ENCODE measurements at regions not wholly inside any gene's neighbourhood (a gene's known extent, or its start where the extent isn't known, plus 50 kb on each side); places are given as distances from the start of the nearest gene placed in this dataset.
"Not testable (repeated sequence)": the region's sequence is repeated elsewhere in the genome, so short reads cannot be mapped to it uniquely, and the experiment has no call there.

- H3K36me3 ChIP-seq (ENCODE audit: control insufficient read depth in 1 of 2, insufficient read depth in 2 of 2, low read length in 2 of 2), result no peaks in the 10 kb centered on the region
- H3K4me3 ChIP-seq (ENCODE audit: low read depth in 1 of 2, low read length in 2 of 2), result no peak overlapping the region
- H3K4me1 ChIP-seq (ENCODE audit: control insufficient read depth in 1 of 2, insufficient read depth in 2 of 2, low read length in 2 of 2), result peaks cover 0 to 12% of the 10 kb centered on the region in 2 donors
- H3K27ac ChIP-seq (ENCODE audit: low read length), result no peak overlapping the region
- H3K9me3 ChIP-seq (ENCODE audit: control insufficient read depth in 1 of 2, low read length in 2 of 2), result no peaks in the 10 kb centered on the region
- no peaks in the 10 kb centered on the region for H3K27me3 ChIP-seq (ENCODE audit: low read depth, low read length)
These were observed 69.2 kb upstream of the DHX40 start for GRCh38 chr17:59496178-59496577.

DNA sequence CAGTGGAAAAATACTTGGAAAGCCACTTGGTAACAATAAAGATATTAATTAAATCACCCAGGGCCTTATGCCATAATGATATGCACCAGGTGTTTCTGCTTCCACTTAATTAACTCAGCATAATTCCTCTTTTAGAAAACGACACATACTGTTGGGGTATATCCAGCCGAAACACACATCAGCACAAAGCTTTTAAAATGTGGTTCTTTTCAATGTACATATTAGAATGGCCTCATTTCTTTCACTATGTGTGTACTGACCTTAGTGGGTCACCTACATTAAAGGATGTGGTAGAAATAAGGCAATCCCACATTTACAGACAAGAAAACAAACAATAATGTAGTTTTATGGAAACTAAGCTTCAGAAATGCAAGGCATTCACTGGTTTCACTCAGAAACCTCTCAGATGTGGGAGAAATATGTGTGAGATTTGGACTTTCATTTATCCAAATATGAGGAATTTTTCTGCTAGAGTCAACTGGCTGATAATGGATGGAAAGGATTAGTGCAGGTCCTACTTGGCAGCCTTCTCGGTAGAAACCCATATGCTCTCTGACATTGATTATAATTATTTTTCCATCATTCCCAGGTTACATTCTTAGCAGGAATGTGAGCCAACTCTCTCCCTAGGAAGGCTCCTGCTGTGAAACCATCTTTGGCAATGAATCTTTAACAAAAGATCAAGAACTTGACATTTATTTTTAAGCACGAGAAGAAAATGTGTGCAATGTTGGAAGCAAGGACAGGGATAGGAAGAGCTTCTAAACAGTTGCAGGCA lies 66.7 kb upstream of the DHX40 start:
- H3K27ac ChIP-seq (ENCODE audit: low read length), result no peak overlapping the region
- H3K27me3 ChIP-seq (ENCODE audit: low read depth, low read length), result no peaks in the 10 kb centered on the region
- H3K9me3 ChIP-seq (ENCODE audit: control insufficient read depth in 1 of 2, low read length in 2 of 2), result no peaks in the 10 kb centered on the region
- H3K36me3 ChIP-seq (ENCODE audit: control insufficient read depth in 1 of 2, insufficient read depth in 2 of 2, low read length in 2 of 2), result no peaks in the 10 kb centered on the region
- peaks cover 0 to 12% of the 10 kb centered on the region in 2 donors for H3K4me1 ChIP-seq (ENCODE audit: control insufficient read depth in 1 of 2, insufficient read depth in 2 of 2, low read length in 2 of 2)
- H3K4me3 ChIP-seq (ENCODE audit: low read depth in 1 of 2, low read length in 2 of 2), result no peak overlapping the region

- H3K9me3 ChIP-seq (ENCODE audit: control insufficient read depth in 1 of 2, low read length in 2 of 2); H3K27ac ChIP-seq (ENCODE audit: low read length); H3K4me3 ChIP-seq (ENCODE audit: low read depth in 1 of 2, low read length in 2 of 2); H3K27me3 ChIP-seq (ENCODE audit: low read depth, low read length); H3K36me3 ChIP-seq (ENCODE audit: control insufficient read depth in 1 of 2, insufficient read depth in 2 of 2, low read length in 2 of 2): not testable (repeated sequence)
- peaks cover 0 to 12% of the 10 kb centered on the region in 2 donors for H3K4me1 ChIP-seq (ENCODE audit: control insufficient read depth in 1 of 2, insufficient read depth in 2 of 2, low read length in 2 of 2)
These were observed 65.2 kb upstream of the DHX40 start for GRCh38 chr17:59500086-59500655.

- Histone ChIP-seq H3K27ac (ENCODE audit: low read length) (no peak overlapping the region), H3K36me3 (ENCODE audit: control insufficient read depth in 1 of 2, insufficient read depth in 2 of 2, low read length in 2 of 2) (no peaks in the 10 kb centered on the region), H3K9me3 (ENCODE audit: control insufficient read depth in 1 of 2, low read length in 2 of 2) (no peaks in the 10 kb centered on the region), H3K4me3 (ENCODE audit: low read depth in 1 of 2, low read length in 2 of 2) (no peak overlapping the region), H3K4me1 (ENCODE audit: control insufficient read depth in 1 of 2, insufficient read depth in 2 of 2, low read length in 2 of 2) (peaks cover 0 to 12% of the 10 kb centered on the region in 2 donors), H3K27me3 (ENCODE audit: low read depth, low read length) (no peaks in the 10 kb centered on the region)
These were observed 63.7 kb upstream of the DHX40 start for GRCh38 chr17:59501690-59502089.

DNA sequence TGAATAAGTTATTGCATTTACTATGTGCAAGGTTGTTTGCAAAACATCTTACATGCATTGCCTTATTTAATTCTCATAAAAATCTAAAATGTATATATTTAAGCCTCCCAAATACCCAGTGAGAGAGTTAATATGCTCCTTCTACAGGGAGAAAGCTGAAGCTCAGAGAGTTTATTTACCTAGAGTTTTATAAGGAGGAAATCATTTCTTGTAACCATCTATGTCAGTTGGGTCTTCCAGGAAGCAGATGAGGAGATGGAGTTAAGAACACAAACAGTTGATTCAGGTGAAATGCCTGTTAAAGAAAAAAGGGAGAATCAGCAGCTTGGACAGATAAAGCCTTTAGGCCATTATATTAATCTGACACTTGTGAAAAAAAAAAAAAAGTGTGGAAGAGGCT lies 62.6 kb upstream of the DHX40 start:
- H3K27ac ChIP-seq (ENCODE audit: low read length), result no peak overlapping the region
- H3K4me3 ChIP-seq (ENCODE audit: low read depth in 1 of 2, low read length in 2 of 2), result no peak overlapping the region
- no peaks in the 10 kb centered on the region for H3K27me3 ChIP-seq (ENCODE audit: low read depth, low read length)
- H3K36me3 ChIP-seq (ENCODE audit: control insufficient read depth in 1 of 2, insufficient read depth in 2 of 2, low read length in 2 of 2), result no peaks in the 10 kb centered on the region
- H3K9me3 ChIP-seq (ENCODE audit: control insufficient read depth in 1 of 2, low read length in 2 of 2), result no peaks in the 10 kb centered on the region
- H3K4me1 ChIP-seq (ENCODE audit: control insufficient read depth in 1 of 2, insufficient read depth in 2 of 2, low read length in 2 of 2), result peaks cover 0 to 12% of the 10 kb centered on the region in 2 donors

DNA sequence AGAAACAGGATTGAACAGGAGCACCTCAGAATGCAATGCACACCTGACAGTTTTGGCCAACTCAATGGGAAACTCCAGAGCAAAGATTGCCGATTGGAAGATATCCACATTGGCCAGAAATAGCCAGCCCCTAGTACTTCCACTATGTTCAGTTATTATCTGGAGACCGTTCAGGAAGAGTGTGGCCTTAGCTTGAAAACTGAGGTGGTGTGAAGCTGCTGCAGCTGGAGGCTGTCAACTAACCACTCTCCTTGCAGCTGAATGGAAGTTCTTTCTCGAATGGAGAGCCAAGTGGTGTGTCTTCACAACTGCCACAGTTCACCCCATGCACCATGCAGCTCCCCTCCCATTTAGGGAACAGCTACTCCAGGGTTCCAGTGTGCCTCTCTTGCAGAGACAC lies 61.9 kb upstream of the DHX40 start:
- Histone ChIP-seq H3K27ac (ENCODE audit: low read length) (no peak overlapping the region), H3K4me1 (ENCODE audit: control insufficient read depth in 1 of 2, insufficient read depth in 2 of 2, low read length in 2 of 2) (peaks cover 0 to 9% of the 10 kb centered on the region in 2 donors), H3K36me3 (ENCODE audit: control insufficient read depth in 1 of 2, insufficient read depth in 2 of 2, low read length in 2 of 2) (no peaks in the 10 kb centered on the region), H3K9me3 (ENCODE audit: control insufficient read depth in 1 of 2, low read length in 2 of 2) (no peaks in the 10 kb centered on the region), H3K4me3 (ENCODE audit: low read depth in 1 of 2, low read length in 2 of 2) (no peak overlapping the region), H3K27me3 (ENCODE audit: low read depth, low read length) (no peaks in the 10 kb centered on the region)

DNA sequence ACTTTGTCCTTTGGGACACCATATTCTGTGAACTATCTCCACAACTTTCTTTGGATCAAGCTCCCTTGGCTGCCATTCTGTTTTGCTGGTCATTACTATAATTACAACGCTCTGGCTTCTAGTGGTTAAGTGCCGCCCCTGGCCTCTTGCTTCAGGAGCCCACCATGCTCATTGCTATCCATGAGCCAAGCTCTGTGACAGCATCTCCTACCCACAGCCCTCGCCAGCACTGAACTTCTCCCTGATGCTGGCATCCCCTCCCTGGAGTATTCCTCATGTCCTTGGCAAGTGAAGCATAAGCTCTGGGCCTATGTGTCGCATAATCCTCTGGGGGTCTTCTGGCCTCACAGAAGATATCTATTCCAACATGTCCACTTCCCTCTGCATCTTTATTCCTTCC lies 60.6 kb upstream of the DHX40 start:
- H3K4me1 ChIP-seq (ENCODE audit: control insufficient read depth in 1 of 2, insufficient read depth in 2 of 2, low read length in 2 of 2), result no peaks in the 10 kb centered on the region
- no peaks in the 10 kb centered on the region for H3K27me3 ChIP-seq (ENCODE audit: low read depth, low read length)

DNA sequence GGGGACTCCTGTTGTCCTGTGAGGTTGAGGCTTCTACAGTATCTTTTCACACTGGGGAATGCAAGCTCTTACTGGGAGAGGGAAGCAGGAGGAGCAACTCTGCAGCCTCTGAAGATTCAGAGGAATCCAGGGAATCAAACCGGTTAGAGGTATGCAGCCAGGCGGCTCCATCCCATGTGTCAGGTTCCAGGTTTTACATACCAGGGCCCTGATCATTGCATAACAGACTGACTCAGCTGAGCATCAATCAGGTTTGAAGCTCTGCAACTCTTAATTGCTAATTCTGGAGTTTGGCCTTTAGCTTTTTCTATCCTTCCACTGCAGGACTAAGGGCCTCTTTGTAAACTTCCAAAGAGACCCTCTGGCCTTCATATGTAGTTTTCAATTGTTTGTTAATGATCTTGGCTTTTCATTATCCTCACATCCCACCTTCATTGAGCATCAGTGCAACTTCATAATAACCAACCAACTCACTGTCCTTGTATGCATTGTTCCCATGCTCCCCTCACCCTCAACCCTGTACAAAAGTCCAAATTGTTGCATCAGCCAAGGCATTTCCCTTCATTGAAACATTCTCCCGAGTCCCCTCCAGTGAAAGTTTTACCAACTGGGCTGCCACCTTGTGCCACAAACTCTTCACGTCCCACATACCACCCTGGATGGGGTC lies 59.7 kb upstream of the DHX40 start:
- no peak overlapping the region for H3K27ac ChIP-seq (ENCODE audit: low read length)
- H3K9me3 ChIP-seq (ENCODE audit: control insufficient read depth in 1 of 2, low read length in 2 of 2), result no peaks in the 10 kb centered on the region
- H3K36me3 ChIP-seq (ENCODE audit: control insufficient read depth in 1 of 2, insufficient read depth in 2 of 2, low read length in 2 of 2), result no peaks in the 10 kb centered on the region
- no peak overlapping the region for H3K4me3 ChIP-seq (ENCODE audit: low read depth in 1 of 2, low read length in 2 of 2)
- no peaks in the 10 kb centered on the region for H3K4me1 ChIP-seq (ENCODE audit: control insufficient read depth in 1 of 2, insufficient read depth in 2 of 2, low read length in 2 of 2)
- H3K27me3 ChIP-seq (ENCODE audit: low read depth, low read length), result no peaks in the 10 kb centered on the region

More for the DNA sequence above, 60.6 kb upstream of the DHX40 start:
- H3K36me3 ChIP-seq (ENCODE audit: control insufficient read depth in 1 of 2, insufficient read depth in 2 of 2, low read length in 2 of 2), result no peaks in the 10 kb centered on the region
- H3K9me3 ChIP-seq (ENCODE audit: control insufficient read depth in 1 of 2, low read length in 2 of 2), result no peaks in the 10 kb centered on the region
- no peak overlapping the region for H3K27ac ChIP-seq (ENCODE audit: low read length)
- H3K4me3 ChIP-seq (ENCODE audit: low read depth in 1 of 2, low read length in 2 of 2), result no peak overlapping the region

- Histone ChIP-seq H3K27me3 (ENCODE audit: low read depth, low read length) (no peaks in the 10 kb centered on the region), H3K4me1 (ENCODE audit: control insufficient read depth in 1 of 2, insufficient read depth in 2 of 2, low read length in 2 of 2) (no peaks in the 10 kb centered on the region), H3K27ac (ENCODE audit: low read length) (no peak overlapping the region), H3K4me3 (ENCODE audit: low read depth in 1 of 2, low read length in 2 of 2) (no peak overlapping the region), H3K36me3 (ENCODE audit: control insufficient read depth in 1 of 2, insufficient read depth in 2 of 2, low read length in 2 of 2) (no peaks in the 10 kb centered on the region), H3K9me3 (ENCODE audit: control insufficient read depth in 1 of 2, low read length in 2 of 2) (no peaks in the 10 kb centered on the region)
These were observed 58.3 kb upstream of the DHX40 start for GRCh38 chr17:59506894-59507726.

DNA sequence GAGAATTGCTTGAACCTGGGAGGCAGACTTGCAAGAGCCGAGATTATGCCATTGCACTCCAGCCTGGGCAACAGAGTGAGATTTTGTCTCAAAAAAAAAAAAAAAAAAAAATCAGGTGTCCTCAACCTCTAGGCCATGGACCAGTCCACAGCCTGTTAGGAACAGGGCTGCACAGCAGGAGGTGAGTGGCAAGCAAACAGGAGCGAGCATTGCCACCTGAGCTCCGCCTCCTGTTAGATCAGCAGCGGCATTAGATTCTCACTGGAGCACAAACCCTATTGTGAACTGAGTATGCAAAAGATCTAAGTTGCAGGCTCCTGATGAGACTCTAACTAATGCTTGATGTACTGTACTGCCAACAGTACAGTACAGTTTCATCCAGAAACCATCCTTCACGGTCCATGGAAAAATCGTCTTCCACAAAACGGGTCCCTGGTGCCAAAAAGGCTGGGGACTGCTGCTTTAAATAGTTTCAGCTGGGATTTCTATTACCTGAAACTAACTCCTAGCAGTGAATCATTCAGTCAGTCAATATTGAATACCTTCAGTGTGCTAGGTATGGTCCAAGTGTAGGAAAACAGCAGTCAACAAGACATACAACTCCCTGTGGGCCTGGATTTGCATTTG lies 56.3 kb upstream of the DHX40 start:
- Histone ChIP-seq H3K27ac (ENCODE audit: low read length) (no peak overlapping the region), H3K36me3 (ENCODE audit: control insufficient read depth in 1 of 2, insufficient read depth in 2 of 2, low read length in 2 of 2) (no peaks in the 10 kb centered on the region), H3K27me3 (ENCODE audit: low read depth, low read length) (no peaks in the 10 kb centered on the region), H3K9me3 (ENCODE audit: control insufficient read depth in 1 of 2, low read length in 2 of 2) (no peaks in the 10 kb centered on the region), H3K4me1 (ENCODE audit: control insufficient read depth in 1 of 2, insufficient read depth in 2 of 2, low read length in 2 of 2) (no peaks in the 10 kb centered on the region), H3K4me3 (ENCODE audit: low read depth in 1 of 2, low read length in 2 of 2) (no peak overlapping the region)

DNA sequence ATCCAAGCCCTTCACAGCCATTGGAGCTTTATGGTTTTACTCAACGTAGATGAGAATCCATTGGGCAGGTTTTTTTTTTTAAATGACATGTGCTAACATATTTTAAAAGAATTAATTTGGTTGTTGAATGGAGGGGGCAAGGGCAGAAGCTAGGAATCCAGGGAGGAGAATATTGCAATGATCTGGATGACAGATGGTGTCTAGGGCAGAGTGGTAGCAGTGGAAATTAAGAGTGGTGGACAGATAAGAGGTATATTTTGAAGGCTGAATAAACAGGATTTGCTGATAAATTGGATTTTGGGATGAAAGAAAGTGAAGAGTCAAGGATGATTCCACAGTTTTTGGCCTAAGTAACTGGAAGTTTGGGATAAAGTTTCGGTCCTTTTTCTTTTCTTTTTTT lies 54.8 kb upstream of the DHX40 start:
- H3K36me3 ChIP-seq (ENCODE audit: control insufficient read depth in 1 of 2, insufficient read depth in 2 of 2, low read length in 2 of 2), result no peaks in the 10 kb centered on the region
- peaks cover 0 to 5% of the 10 kb centered on the region in 2 donors for H3K4me1 ChIP-seq (ENCODE audit: control insufficient read depth in 1 of 2, insufficient read depth in 2 of 2, low read length in 2 of 2)
- H3K9me3 ChIP-seq (ENCODE audit: control insufficient read depth in 1 of 2, low read length in 2 of 2), result no peaks in the 10 kb centered on the region
- H3K4me3 ChIP-seq (ENCODE audit: low read depth in 1 of 2, low read length in 2 of 2), result no peak overlapping the region
- no peaks in the 10 kb centered on the region for H3K27me3 ChIP-seq (ENCODE audit: low read depth, low read length)
- H3K27ac ChIP-seq (ENCODE audit: low read length), result no peak overlapping the region
